ENCODE measurements at regions not wholly inside any gene's neighbourhood (a gene's known extent, or its start where the extent isn't known, plus 50 kb on each side); places are given as distances from the start of the nearest gene placed in this dataset.

GRCh38 chr5:174205939-174206338, 160.4 kb downstream of the NSG2 start:
- Mint-ChIP-seq H3K36me3 (ENCODE audit: insufficient read depth, unreplicated experiment) (no peaks in the 10 kb centered on the region), H3K4me1 (ENCODE audit: low read depth, unreplicated experiment) (no peaks in the 10 kb centered on the region), H3K9me3 (ENCODE audit: low read depth, unreplicated experiment) (no peaks in the 10 kb centered on the region), H3K27me3 (ENCODE audit: unreplicated experiment) (peaks cover 82% of the 10 kb centered on the region), H3K4me3 (ENCODE audit: low read depth, unreplicated experiment) (no peak overlapping the region), H3K27ac (ENCODE audit: unreplicated experiment) (no peak overlapping the region)
- DNase-seq = no peak
- TF ChIP-seq, protein P1, sequence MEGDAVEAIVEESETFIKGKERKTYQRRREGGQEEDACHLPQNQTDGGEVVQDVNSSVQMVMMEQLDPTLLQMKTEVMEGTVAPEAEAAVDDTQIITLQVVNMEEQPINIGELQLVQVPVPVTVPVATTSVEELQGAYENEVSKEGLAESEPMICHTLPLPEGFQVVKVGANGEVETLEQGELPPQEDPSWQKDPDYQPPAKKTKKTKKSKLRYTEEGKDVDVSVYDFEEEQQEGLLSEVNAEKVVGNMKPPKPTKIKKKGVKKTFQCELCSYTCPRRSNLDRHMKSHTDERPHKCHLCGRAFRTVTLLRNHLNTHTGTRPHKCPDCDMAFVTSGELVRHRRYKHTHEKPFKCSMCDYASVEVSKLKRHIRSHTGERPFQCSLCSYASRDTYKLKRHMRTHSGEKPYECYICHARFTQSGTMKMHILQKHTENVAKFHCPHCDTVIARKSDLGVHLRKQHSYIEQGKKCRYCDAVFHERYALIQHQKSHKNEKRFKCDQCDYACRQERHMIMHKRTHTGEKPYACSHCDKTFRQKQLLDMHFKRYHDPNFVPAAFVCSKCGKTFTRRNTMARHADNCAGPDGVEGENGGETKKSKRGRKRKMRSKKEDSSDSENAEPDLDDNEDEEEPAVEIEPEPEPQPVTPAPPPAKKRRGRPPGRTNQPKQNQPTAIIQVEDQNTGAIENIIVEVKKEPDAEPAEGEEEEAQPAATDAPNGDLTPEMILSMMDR (IDR thresholded peaks at IDR 0.05; ENCODE audit: unreplicated experiment) = no peak
- intact Hi-C loops (cut with micrococcal nuclease; ENCODE audit: unreplicated experiment) = no loop called here
- BruUV-seq (replicated peaks) = no TSS peak
- CTCF ChIA-PET = no interaction called here

DNA sequence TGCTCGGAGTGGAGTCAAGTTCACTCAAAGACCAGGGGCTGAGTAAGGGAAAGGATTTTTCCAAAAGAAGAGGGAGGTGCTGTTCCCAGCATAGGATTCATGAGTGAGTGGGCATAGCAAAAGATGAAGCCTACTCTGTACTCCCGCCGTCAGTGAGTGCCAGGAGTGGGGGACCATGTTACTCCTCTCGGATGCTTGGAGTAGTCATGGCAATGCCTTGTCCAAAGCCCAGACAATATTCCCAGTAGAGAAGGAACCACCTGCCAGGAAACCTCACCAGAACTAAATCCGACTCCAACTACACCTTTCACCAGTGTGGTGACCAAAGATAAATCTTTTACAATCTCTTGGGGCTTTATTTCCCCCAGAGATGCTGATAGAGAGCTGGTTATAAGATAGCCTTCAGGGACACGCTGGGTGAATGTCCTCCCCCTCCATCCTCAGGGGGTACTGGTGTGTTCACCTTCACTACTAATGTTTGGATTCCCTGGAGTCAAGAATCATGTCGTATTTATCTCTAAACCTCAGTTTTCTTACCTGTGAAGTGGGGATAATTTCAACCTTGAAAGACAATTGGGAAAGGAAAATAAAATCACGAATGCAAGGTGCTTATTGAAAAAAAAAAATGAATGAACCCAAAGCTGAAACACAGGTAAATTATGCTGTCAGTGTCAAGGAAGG, 165.2 kb downstream of the NSG2 start:
- Mint-ChIP-seq H3K4me1 (ENCODE audit: low read depth, unreplicated experiment) (no peaks in the 10 kb centered on the region), H3K27me3 (ENCODE audit: unreplicated experiment) (peaks cover 82% of the 10 kb centered on the region), H3K4me3 (ENCODE audit: low read depth, unreplicated experiment) (no peak overlapping the region), H3K9me3 (ENCODE audit: low read depth, unreplicated experiment) (no peaks in the 10 kb centered on the region), H3K27ac (ENCODE audit: unreplicated experiment) (no peak overlapping the region), H3K36me3 (ENCODE audit: insufficient read depth, unreplicated experiment) (no peaks in the 10 kb centered on the region)
- intact Hi-C loops (cut with micrococcal nuclease; ENCODE audit: unreplicated experiment) = no loop called here
- BruUV-seq (replicated peaks) = no TSS peak
- CTCF ChIA-PET = no interaction called here
- TF ChIP-seq, protein P1 (IDR thresholded peaks at IDR 0.05; ENCODE audit: unreplicated experiment) = no peak
- DNase-seq = no peak

DNA sequence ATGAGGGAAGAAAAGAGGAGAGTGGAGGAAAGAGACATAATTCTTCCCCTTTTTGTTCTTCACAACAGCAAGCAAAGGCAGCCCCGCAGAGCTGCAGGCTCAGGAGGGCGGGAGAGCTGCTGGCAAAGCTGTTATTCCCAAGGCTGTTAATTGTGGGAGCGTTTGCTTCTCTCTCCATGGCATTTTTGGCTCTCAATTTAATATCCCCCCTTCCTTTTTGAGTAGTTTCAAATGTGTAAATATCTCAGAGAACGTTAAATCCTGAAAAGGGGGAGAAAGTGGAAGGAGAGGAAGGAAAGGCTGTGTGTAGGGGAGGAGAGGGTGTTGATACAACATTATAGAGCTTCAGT, 165.7 kb downstream of the NSG2 start:
- Mint-ChIP-seq H3K9me3 (ENCODE audit: low read depth, unreplicated experiment) (no peaks in the 10 kb centered on the region), H3K36me3 (ENCODE audit: insufficient read depth, unreplicated experiment) (no peaks in the 10 kb centered on the region), H3K4me1 (ENCODE audit: low read depth, unreplicated experiment) (no peaks in the 10 kb centered on the region), H3K27me3 (ENCODE audit: unreplicated experiment) (peaks cover 87% of the 10 kb centered on the region), H3K27ac (ENCODE audit: unreplicated experiment) (no peak overlapping the region), H3K4me3 (ENCODE audit: low read depth, unreplicated experiment) (no peak overlapping the region)
- DNase-seq = no peak
- TF ChIP-seq, protein P1 (IDR thresholded peaks at IDR 0.05; ENCODE audit: unreplicated experiment) = no peak
- intact Hi-C loops (cut with micrococcal nuclease; ENCODE audit: unreplicated experiment) = no loop called here
- BruUV-seq (replicated peaks) = no TSS peak
- CTCF ChIA-PET = no interaction called here

DNA sequence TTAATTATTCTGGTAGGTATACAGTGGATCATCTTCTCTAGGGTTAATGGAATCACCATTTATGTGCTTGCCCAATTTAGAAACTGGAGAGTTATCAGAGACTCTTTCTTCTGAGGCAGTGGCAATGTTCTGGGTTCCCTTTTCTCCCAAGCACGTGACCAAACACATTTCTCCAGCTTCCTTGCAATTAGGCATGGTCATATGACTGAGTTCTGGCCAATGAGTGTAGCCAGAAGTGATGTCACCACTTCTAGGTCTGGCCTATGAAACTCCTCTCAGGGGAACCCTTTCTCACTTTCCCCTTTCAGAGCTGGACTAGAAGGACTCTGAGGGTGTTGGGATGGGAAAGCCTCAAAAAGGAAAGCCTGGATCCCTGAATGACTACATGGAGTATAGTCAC, 172.0 kb downstream of the NSG2 start:
- Mint-ChIP-seq H3K36me3 (ENCODE audit: insufficient read depth, unreplicated experiment) (no peaks in the 10 kb centered on the region), H3K4me1 (ENCODE audit: low read depth, unreplicated experiment) (no peaks in the 10 kb centered on the region), H3K9me3 (ENCODE audit: low read depth, unreplicated experiment) (no peaks in the 10 kb centered on the region), H3K27me3 (ENCODE audit: unreplicated experiment) (peaks cover 74% of the 10 kb centered on the region), H3K4me3 (ENCODE audit: low read depth, unreplicated experiment) (no peak overlapping the region), H3K27ac (ENCODE audit: unreplicated experiment) (no peak overlapping the region)
- intact Hi-C loops (cut with micrococcal nuclease; ENCODE audit: unreplicated experiment) = no loop called here
- TF ChIP-seq, protein P1 (IDR thresholded peaks at IDR 0.05; ENCODE audit: unreplicated experiment) = no peak
- no peak for DNase-seq
- CTCF ChIA-PET = no interaction called here
- no TSS peak for BruUV-seq (replicated peaks)

Measured in Calu3 (cell line).